Keratinocyte (primary cell): ENCODE measurements at regions not wholly inside any gene's neighbourhood (a gene's known extent, or its start where the extent isn't known, plus 50 kb on each side); places are given as distances from the start of the nearest gene placed in this dataset.

ENCODE experiments used
- CTCF ChIP-seq, 3 experiments: IDR thresholded peaks in 1 of 3; conservative IDR thresholded peaks in 1 of 3; optimal IDR thresholded peaks in 1 of 3; 2 replicates in 2 of 3; 3 replicates in 1 of 3; pipeline versions ENCODE3 to v1.5.1; 2011; ENCODE audit warnings: low read length in 3 of 3, mild to moderate bottlenecking in 3 of 3, moderate library complexity in 2 of 3, control low read depth in 1 of 3, inconsistent platforms in 1 of 3; ENCODE audit not compliant: insufficient read depth in 2 of 3; ENCODE audit errors: extremely low read depth in 1 of 3
- EZH2 ChIP-seq: IDR thresholded peaks from one replicate; pipeline ENCODE4 v1.6.1; 2012; ENCODE audit warnings: inconsistent platforms, mild to moderate bottlenecking, low read length, moderate library complexity

GRCh38 chr10:84900141-84900540 is 571.8 kb downstream of the CCSER2 start:
- no peak for TF ChIP-seq CTCF (optimal IDR thresholded peaks at IDR 0.05 in 1 of 3, IDR thresholded peaks at IDR 0.05 in 1 of 3, conservative IDR thresholded peaks at IDR 0.05 in 1 of 3; ENCODE audit: extremely low read depth in 1 of 3, insufficient read depth in 2 of 3, low read length in 3 of 3)
- no peak for TF ChIP-seq EZH2
